Fibroblast of skin of right quadriceps (primary cell): ENCODE measurements at regions not wholly inside any gene's neighbourhood (a gene's known extent, or its start where the extent isn't known, plus 50 kb on each side); places are given as distances from the start of the nearest gene placed in this dataset.
A peak's percentile ranks its signal among the peaks of the same experiment; 100 is the strongest.

Experiments used
- DNase-seq: peaks from one replicate; pipeline ENCODE4 v3.0.0-alpha.2; 2013

DNA sequence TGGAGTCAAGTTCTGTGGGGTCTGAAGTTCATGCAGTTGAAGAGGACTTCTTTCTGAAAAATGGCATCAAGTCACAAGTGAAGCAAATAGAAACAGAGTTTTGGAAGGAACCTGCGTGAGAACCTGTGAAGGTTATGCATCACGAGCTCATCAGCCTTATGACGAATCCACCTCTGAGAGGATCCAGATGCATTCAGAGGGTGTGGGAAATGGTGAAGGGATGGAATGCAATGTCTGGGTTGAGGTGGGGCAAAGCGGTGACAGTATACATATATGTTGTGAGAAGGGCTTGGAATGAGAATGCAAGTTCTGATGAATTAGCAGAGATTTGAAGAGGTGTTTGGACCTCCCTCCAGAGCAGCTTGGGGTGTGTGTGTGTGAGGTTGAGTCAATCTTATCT is 382.1 kb upstream of the TBL1XR1 start:
- peak; percentile 28 for DNase-seq

DNA sequence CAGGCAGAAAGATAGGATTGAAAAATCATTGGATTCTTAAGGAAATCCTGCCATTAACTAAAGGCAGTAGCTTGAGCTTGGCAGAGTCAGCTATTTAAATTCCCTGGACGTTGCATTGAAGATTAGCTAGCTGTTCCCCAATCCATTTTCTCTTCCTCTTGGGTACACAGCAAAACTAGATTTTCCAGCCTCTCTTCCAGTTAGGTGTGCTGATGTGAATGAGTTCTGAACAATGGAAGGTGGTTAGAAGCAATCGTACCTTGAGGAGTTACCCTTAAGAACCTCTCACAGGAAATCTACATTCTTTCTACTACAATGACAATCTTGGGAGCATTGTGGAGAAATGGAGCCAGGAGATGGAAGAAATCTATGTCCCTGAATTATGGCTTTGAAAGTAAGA is 383.2 kb upstream of the TBL1XR1 start:
- DNase-seq: no peak

DNA sequence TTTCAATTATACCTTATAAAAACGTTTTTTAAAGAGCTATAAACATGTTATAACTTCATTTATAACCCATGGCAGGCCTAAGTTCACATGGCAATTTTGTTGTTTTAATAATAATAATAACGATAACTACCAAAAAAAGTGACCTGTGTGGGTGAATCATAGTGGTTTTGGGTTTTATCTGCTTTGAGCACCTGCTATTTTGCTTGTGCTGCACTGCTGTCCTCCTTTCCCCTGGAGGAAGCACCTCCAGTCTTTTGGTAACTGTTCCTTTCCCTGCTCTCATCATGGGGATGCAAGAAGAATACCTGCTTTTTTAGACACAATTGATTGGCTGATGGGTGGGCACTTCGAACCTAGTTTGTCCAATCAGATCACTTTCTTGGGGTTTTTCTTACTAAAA is 388.0 kb upstream of the TBL1XR1 start:
- no peak for DNase-seq

DNA sequence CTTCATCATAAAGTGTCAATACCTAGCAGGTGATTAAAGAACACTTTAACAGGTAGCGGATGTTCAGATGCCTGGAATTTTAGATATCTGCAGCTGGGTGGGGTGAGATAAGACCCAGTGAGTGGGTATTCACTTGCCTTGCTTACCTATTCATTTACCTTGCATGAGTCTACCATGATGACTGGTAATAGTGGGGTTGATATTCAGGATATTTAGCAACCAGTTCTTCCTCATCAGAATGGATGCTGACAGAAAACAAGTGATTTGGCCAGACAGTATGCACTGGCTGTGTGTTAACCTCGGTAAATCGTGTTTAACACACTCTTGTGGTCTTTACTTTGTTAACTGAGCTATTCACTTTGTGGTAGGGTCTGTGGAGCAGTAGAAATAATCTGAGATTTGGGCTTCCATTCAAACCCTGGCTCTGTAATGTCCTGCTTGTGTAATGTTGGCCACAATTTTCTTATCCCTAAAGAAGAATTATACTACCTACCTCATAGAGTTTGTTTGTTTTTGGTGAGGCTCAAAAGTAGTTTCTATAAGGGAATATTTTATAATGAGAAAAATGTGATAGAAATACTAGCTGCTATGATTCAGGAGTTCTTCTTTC is 391.9 kb upstream of the TBL1XR1 start:
- peak; percentile 39 for DNase-seq

DNA sequence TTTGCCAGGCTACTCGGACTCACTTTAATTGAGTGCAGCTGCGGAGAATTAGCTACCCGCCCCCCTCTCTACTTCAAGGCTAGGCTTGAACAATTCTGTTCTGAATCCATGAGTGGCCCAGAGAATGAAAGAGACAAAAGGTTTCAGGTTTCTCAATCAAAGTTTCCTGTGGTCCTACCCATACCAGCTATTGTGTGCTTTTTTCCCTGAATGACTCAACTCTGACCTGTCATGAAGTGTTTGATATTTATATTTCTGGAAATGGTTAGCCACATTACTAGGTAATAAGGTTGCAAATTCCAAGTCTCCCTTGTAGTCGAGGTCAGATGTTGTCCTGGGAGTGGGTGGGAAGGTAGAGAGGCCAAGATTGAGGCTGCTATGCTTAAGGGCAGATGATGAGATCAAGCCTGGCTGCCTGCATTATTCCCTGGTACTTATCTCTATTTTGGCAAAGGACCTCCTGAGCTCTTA is 392.7 kb upstream of the TBL1XR1 start:
- DNase-seq: peak; percentile 97

DNA sequence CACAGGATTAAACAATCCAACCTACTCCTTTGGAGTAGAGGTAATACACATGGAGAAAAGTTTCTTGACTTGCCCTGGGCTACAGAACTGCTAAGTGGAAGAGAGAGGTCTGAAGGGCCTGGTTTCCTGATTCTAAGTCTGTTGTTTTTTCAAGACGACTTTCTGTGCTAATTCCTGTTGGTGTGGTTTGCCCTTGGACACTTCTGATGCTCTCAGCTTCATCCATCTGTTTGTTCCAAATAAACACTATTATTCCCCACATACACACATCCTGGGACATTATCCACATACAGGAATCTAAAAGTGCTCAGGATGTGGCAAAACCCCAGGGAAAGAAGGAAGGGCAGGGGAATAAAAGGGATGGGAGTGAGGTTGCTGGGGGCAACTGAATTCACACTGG is 393.5 kb upstream of the TBL1XR1 start:
- no peak for DNase-seq

DNA sequence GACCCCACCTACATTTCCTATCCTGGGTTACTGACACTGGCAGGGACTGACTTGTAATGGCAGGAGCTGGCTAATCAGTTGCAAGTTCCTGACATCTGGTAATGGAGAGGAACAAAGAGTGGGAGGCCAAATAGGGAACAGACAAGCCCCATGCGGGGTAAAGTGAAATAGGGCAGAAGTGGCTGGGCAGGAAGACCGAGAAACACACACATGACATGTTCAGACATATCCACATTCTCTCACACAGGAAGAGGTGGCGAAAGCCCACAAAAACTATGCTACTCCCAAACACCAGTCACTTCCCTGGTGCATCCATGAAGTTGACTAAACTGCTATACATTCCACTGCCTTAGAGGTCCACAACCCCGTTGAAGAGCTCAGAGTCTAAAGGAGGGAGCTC is 394.1 kb upstream of the TBL1XR1 start:
- DNase-seq: peak; percentile 43

DNA sequence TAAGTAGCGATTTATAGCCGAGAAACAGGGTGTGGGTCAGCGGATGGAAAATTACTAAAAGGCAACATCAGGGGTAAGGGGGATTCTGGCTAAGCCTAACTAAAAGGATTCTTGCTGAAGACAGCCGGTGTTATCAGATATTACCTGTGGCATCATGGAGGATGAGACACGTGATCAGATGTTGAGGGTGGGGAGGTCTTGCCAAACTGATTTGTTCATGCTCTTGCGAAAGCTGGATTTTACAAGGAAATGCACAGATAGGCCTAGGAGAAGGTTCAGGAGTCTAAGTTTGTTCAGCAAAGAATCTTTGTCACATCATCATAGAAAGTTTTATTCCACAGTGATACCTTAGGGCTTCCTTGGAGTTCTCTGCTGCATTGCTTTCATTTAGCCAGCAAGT is 396.8 kb upstream of the TBL1XR1 start:
- no peak for DNase-seq

DNA sequence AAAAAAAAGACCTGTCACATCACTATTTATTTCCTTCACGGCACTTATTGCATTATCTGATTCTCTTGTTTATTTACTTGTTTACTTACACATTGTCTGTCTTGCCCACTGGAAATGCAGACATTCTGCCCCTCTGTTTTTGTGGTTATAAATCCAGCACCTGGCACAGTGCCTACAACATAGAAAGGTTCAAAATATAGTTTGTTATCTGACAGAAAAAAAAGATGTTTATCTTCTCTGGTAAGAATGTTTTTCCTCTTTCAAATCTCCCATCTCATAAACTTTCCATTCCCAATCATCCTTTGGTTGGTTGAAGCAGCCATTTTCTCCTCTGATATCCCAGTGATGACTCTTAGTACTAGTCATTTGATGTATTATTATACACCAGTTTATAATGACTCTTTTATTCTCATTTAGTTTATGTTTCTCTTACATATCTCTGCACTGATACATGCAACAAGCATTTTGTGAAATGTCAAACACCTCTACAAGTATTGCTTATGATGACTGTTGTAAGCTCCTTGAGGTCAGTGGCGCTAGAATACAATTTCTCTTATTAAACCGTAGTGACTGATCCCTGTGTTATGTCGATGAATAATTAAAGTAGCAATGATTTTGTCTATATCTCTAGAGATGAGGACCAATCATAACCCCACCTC is 398.4 kb upstream of the TBL1XR1 start:
- peak; percentile 52 for DNase-seq

DNA sequence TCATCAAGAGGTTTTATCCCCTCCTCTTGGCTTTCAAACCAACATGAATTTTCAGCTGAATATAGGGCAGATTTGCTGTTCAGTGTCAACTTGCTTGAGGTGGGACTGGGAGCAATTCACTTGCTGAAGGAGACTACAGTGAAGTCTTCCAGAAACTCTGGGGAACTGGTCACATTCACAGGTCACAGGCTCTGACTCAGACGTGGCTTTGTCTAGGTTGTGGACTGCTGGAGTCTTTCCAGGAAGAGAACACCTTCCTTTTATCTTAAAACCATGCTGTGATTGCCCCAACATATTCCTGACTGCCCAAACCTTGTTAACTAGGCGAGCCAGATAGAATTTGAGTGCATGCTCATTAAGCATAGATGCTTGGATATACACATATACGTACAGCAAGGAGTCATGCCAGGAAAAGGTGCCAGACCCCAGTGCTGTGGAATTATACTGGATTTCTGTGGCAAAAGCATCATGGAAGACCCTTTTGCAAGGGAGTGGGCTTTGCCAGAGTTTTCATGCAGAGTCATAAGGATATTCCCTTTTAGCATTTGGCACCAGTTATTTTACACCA is 399.1 kb upstream of the TBL1XR1 start:
- no peak for DNase-seq

DNA sequence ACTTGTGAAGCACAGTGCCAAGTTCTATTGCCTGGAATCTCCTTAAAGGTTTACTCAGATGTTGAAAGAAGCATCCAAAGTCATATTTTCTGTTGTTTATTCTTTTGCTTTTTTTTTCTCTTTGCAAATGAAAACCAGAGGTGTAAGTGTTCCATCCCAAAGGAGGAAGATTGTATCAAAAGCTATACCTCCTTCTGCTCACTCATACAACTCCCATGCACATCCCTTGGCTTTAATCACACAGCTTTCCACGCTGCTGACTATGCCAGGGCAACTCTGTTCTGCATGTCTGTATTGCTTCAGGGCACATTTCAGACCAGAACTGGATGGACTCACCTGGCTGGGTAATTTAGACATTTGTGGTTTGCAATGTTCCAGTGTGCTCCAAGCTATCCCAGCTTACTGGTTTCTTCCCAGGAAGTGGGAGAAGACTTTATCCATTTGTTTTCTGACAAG is 399.6 kb upstream of the TBL1XR1 start:
- DNase-seq: no peak

DNA sequence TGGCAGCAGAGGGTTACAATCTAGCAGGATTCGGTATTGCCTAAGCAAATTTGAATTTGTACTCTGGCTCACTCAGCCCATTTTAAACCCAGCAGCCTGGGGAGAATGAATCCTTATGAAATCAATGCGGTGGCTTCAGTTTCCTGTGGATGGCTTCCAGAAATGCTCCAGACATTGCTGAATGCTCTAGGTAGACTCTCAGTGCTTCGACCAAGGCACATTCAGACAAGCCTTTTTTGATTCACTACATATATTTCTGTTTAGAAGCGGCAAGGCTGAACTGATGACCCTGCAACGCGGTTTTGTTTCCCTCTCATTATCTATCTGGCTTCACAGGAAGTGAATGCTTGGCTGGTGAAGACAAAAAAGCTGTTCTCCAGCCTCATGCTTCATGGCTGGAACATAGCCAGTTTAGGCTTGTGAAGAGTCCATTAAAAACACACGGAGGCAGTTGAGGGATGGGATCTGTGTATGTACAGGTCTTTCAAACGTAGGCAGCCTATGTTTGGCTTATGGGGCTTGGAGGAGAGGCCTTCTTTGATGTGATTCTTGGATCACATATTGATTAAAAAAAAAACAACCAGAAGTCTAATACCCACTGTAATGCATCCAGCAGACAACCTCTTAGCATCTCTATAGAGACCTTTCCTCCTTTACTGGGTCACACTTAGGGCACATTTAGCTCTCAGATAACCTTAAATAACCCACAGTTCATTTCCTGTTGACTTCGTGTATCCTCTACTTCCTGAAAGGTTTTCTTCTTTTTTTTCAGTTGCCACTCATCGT is 400.2 kb upstream of the TBL1XR1 start:
- peak; percentile 94 for DNase-seq

DNA sequence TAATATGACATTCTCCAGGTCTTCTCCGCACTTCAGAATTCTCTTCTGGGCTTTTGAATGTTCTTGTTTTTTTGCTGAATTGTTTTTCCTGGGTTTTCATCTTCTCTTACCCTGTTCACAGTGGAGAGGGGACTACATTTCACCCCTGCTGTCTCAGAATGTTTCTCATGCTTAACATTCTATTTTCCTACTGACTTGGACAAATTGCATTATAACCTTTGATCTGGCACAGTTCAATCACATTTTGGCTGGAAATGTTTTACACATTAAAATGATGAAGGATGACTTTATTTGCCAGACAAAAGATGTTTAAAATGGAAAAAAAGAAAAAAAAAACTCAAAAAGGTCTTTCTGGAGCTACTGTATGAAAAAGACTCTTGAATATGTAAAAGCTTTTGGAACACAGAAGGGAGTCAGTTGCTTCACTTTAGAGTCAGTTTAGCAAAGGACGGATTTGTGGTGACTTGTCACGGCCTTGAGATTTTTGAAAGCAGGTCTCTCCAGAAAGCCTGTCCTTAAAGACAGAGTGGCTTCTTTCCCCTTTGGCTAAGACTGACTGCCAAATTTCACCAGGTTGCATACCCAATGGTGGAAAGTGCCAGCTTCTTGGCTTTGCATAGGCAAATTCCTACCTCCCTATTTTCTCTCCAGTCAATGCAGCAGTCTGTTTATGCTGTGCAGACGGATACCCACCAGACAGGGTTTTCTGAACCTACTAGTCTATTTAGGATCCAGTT is 401.0 kb upstream of the TBL1XR1 start:
- no peak for DNase-seq

DNA sequence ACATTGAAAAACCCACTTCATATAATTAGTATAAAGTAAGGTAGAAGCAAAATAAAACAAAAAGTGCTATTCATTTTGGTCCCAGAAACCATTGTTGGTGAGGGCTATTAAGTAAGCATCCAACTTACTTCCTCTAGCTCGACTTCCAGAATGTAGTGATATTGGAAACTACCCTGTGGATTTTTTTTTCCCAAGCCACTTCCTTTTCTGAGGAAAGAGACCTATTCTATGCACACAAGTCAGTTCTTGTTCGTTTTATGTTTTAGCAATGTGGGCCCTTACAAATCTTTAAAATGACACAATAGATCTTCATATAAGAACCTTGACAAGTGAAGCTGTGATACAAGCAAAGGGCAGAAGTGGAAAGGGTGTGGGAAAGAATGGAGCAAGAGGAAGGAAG is 402.0 kb upstream of the TBL1XR1 start:
- no peak for DNase-seq

DNA sequence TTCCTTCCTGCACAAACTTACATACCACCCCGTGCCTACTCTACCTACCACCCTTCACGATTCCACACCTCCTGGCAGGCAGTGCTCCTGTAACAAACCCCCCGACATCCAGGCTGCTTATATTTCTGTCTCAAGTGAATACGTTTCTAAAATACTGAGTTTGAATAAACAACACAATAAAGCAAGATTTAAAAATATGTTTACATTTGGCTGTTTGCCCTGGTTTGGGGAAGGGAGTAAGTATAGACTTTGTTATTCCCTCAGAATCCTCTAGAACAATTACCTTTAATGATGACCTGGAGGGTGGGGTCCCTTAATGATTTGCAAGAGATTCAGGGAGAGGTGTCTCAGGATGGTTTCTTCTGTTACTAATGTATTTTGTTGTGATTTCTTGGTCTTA is 402.6 kb upstream of the TBL1XR1 start:
- no peak for DNase-seq

DNA sequence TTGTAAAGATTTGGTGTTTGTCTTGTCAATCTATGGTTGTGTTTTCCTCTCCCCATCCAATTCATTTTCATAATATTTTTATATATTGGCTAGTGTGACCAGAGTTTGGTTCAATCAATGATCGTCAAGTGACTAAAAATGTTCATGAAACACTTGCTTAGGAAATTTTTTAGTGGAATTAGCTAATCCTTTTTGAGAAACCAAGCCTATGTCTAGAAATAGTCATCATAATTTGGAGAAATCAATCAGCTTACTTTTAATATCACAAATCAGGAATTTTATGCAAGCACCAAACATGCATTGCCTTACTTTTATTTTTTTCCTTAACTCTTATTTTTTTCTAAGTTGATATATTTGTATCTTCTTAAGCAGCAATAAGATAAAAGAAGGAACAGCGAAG is 403.1 kb upstream of the TBL1XR1 start:
- DNase-seq: no peak

DNA sequence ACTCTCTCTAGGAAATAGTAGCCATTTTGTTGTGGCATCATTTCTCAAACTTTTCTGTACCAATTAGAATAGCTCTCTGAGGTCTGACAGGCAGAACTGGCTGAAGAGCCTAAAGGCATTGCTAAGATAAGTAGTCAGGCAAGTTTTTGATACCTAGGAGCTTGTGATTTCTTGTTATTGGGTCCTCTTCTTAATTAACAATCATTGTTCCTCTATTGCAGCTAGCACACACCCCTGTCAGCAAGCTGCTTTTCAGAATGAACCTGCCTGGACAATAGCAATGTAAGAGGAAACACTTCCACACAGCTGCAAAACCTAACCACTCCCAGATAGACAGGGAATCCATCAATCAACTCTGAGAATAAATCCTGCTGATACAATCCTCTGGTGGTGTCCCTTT is 403.9 kb upstream of the TBL1XR1 start:
- DNase-seq: no peak

DNA sequence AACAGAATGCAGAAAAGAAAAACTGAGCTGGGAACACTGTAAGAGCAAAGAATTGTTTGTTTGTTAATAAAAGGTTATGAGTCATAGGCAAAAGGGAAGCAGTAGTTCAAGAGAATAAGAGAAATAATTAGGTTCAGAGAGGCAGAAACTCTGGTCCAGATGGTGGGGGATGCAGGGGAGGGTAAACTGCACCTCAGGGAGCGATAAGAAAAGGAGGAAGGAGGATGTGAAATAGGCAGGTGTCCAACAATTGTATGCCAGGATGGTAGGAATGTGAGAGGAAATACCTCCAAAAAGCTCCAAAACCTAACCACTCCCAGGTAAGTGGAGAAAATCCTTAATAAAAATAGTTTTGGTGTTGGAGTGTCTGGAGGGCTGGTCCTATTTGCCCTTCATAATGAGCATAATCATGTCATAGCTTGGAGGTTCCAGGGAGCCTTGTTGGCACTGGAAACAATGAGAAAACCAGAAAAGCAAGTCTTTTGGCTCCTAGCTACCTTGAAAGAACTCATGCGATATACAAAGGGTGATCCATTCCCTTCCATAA is 405.4 kb upstream of the TBL1XR1 start:
- no peak for DNase-seq

DNA sequence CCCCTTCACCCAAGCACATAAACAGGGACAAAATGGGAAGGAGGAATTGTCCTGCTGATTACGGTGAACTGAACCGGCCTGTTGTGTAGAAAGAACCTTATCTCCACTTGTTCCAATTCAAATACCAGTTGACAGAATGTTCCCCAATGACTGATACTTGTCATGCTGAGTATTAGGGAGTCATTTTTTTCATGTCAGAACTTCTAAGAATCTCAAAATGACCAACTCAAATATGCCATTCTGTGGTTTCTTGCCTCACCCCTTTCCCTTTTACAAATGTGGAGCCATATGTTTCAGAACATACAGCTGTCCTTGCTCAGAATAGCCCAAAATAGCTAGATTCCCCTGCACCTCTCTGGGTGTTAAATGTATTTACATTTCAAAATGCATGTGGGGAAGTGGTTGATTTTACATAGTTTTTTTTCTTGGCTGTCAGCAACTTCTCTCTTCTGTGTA is 405.9 kb upstream of the TBL1XR1 start:
- no peak for DNase-seq

DNA sequence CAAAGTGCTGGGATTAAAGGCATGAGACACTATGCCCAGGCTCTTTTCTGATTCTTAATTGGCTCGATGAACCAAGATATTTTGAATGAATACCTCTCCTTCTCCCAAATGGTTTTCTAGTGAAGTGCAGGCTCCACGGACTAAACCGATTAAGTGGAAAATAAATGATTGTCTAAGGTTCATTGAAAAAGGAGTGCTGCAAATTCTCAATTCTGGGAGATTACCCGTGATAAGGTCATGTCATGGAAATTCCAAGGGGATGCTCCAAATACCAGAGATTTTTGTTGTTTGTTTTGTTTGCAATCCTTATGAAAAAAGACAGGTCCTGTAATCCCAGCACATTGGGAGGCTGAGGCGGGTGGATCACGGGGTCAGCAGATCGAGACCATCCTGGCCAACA is 406.9 kb upstream of the TBL1XR1 start:
- no peak for DNase-seq

DNA sequence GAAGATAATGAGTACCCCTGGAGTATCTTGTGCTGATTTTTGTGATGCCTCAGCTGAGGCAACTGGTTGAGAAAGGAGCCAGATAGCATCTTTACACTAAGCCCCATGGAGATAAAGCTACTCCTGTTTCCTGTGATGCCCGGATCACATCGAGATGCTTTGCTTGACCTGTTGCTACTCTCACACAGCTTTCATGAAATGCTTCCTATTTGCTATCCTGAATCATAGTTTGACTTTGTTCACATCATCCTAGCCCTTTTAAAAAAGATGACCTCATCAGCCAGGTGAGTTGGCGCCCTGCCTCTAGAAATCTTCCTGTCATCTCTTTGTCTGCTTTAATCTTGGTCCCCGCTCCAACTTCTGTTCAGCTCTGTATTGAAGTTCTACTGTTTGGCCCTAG is 409.6 kb upstream of the TBL1XR1 start:
- no peak for DNase-seq

DNA sequence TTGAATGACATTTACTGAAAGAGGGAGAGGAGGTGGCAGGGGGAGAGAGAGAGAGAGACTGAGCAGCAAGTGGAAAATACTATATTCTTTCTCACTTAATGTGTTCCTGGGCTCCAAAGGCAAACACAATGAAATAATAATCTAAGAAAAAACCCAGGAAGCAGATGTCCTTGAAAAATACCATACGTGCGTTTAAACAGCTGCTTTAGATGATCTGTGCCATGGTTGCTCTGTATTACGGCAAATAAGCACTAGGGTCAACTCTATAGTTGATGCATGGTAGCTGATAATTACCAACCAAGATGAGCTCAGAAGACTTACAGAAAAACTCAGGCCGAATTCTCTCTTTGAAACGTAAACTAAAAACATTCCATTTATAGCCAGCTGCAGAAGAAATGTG is 410.3 kb upstream of the TBL1XR1 start:
- DNase-seq: no peak

DNA sequence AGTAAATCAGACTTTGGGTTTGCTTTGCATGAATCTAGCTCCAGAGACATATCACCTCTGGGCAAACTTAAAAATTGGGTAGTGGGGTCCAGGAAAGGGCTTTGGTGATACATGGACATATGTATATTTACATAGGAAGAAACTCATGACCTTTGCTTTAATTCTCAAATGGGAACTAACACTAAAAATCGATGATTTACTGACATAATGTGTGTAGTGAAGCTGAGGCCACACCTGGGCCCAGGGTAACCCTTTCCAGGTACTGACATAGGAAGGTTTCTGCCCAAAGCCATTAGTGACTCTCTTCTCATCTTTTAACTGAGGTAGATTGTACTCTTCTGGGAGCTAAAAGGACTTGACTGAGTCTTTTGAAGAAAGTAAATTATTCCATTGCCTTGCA is 411.2 kb upstream of the TBL1XR1 start:
- no peak for DNase-seq
